ENCODE measurements at regions not wholly inside any gene's neighbourhood (a gene's known extent, or its start where the extent isn't known, plus 50 kb on each side); places are given as distances from the start of the nearest gene placed in this dataset.

DNA sequence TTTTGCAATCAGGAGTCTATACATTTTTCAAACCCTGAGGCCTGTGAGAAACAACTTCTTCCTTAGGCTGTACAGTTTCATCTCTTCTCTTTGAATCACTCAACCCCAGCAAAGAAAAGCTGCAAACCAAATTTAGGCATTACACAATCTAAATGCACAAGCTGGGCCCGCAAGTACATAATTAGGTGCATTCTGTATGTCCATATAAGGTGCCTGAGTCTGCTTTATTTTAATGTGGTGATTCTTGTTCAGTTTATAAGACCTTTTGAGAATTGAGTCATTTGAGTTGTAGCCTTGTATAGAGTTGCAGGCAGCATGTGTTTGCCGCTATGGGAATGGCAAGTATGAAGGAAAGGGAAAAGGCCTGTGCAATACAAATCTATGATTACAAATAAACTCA is 709.6 kb upstream of the MARCKS start:
- DNase-seq (ENCODE audit: low spot score): no peak

DNA sequence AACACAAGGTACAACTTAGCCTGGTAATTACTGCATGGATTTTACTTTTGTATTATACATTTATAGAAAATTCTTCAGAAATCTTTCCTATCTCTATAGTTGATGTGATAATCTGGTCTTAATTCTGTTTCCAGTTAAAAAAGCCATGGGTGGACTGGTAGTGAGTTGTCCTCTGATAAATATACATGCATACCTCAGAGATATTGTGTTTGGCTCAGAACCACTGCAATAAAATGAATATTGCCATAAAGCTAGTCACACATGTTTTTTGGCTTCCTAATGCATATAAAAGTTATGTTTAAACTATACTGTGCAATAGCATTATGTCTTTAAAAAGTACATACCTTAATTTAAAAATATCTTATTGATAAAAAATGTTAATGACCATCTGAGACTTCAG is 708.6 kb upstream of the MARCKS start:
- no peak for DNase-seq (ENCODE audit: low spot score)

- no peak for DNase-seq (ENCODE audit: low spot score)
These were observed 707.6 kb upstream of the MARCKS start for GRCh38 chr6:113149511-113149910.

DNA sequence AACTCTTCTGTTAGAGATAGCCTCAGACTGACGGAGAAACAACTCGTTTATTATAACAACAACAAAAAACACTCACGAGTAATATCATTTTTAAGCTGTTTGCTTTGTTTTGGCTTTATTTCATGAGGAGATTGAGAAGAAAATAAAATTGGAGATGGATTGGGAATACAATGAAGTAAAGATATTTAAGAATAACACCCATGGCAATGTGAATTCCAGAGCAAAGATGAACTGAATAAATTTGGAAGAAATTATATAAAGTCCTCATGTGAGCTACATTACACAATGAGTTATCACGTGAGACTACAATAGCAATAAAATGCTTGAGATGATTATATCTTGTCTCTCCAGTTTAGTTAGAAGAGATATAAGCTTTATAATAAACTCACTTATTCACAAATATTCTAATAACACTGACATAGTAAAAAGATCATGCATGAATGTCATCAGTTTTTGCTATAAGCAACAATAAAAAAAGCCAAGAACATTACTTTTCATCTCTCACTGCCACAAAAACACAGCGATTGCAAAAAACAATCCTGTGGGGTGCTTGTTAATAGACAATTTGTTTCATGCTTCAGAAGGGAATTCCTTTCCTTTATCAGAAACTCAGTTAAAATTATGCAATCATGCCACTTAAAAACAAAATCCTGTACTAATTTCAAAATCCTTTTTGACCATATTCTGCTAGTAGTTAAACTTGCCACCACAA is 696.7 kb upstream of the MARCKS start:
- no peak for DNase-seq (ENCODE audit: low spot score)

DNA sequence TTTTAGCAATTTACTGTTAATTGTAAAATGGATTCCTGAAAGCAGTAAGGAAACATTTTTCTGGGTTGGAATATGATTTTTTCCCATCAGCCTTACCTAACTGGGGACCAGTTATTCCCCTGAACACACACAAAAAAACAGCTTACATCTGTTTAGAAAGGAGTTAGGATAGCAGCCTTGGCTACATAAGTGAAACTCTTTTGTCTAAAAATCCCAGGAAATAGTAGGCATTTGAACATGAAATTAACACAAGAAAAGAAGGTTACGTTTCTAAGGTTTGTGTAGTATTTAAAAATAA is 696.2 kb upstream of the MARCKS start:
- no peak for DNase-seq (ENCODE audit: low spot score)

GRCh38 chr6:113162739-113163138 is 694.4 kb upstream of the MARCKS start:
- no peak for DNase-seq (ENCODE audit: low spot score)

- DNase-seq (ENCODE audit: low spot score): no peak
These were observed 689.1 kb upstream of the MARCKS start for GRCh38 chr6:113168057-113168456.

DNA sequence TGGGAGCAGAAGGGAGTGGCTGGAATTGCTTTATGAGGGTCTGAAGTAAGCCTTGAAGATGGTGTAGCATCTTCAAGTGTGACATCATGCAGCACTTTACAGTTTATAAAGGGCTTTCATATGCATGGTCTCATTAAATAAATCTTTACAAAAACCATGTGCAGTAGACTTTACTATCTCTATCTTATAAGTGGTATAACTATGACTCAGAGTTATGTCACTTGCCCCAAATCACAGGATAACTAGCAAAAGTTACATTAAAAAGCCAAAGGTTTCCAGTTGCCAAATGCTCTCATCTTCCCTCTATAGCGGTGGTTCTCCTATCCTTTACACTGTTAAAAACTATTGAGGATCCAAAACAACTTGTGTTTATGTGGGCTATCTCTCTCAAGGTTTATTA is 687.7 kb upstream of the MARCKS start:
- no peak for DNase-seq (ENCODE audit: low spot score)

GRCh38 chr6:113170454-113170853 is 686.7 kb upstream of the MARCKS start:
- DNase-seq (ENCODE audit: low spot score): no peak

GRCh38 chr6:113171882-113172281 is 685.3 kb upstream of the MARCKS start:
- DNase-seq (ENCODE audit: low spot score): no peak

DNA sequence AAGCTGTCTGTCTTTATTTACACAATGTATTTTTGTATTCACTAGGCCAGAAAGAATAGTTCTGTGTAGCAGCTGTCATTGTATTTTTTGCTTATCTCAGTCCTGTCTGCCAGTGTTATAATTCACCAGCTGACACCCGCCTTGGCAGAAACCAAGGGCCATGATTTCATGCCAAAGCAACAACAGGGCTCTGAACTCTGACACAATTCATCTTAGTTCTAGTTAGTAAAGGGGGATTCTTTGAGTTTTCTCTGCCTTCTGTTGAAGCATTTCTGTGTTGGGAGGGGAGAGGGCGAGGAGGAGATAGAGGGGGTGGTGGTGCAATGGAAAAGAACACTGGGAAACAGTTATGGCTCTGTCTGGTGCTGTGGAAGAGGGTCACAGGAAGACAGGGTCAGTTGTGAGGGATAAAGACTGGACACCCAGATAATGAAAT is 684.6 kb upstream of the MARCKS start:
- no peak for DNase-seq (ENCODE audit: low spot score)

- DNase-seq (ENCODE audit: low spot score): no peak
These were observed 678.8 kb upstream of the MARCKS start for GRCh38 chr6:113178349-113178748.

DNA sequence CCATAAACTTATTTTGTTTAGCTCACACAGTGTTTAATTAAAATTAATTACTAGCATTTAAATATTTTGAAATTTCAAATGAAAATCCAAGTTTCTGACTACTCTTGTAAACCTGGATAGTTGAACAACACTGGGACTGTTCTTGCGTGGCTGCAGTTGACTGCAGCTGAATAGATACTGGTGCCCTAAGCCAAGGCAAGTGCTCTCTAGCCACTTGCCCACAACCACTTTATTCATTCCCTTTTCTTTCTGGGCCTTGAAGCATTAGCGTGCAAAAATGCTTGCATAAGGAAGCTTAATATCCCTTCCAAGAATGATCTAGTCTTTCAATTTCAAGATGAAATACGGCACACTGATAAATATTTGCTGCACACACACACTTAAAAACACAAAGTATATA is 676.0 kb upstream of the MARCKS start:
- DNase-seq (ENCODE audit: low spot score): no peak

GRCh38 chr6:113182370-113183141 is 674.6 kb upstream of the MARCKS start:
- DNase-seq (ENCODE audit: low spot score): no peak

DNA sequence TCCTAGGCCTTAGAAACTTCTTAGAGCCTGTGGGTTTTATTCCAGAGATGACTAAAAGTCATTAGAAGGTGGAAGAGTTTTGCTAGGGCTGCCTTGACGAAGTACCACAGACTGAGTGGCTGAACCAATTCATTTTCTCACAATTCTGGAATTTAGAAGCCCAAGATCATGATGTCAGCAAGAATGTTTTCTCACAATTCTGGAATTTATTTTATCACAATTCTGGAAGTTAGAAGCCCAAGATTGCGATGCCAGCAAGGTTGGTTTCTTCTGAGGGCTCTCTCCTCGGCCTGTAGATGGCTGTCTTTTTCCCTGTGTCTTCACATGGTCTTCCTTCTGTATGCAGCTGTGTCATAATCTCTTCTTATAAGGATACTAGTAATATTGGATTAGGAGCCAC is 672.9 kb upstream of the MARCKS start:
- DNase-seq (ENCODE audit: low spot score): no peak

GRCh38 chr6:113184736-113185135 is 672.4 kb upstream of the MARCKS start:
- no peak for DNase-seq (ENCODE audit: low spot score)

DNA sequence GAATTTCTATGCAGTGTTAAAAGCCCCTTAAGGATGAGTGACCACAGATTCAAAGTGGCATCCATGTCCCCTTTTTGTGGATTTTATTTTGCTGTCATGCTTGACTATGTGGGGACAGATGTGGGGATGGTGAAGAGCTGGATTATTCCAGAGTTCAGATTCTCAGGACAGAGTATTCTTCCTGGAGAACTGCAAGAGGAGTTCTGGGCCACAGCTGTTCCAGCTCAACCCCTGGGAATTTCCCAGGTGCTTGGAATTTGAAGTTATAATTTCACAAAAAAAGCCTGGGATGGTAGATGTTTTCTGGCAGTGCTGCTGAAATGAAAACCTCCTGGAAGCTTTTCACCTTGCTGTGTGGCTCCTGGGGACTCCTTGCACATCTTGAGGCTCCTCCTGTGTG is 671.8 kb upstream of the MARCKS start:
- no peak for DNase-seq (ENCODE audit: low spot score)

DNA sequence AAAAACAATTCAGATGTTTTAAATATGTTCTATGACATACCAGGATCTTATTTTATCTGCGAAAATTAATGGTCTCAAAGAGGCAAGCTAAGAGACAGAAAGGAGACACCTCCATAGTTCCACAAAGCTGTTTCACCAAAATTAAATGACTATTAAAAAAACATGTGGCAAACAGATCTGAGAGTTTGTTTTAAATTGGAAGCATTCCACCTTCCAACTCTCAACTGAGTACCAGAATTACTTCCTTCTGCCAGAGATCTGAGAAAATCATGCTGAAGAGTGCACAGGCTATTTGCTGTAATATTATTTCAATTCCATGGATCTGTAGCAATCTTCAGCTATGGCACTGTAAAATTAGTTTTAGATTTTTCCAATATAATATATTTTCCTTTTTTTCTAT is 669.5 kb upstream of the MARCKS start:
- DNase-seq (ENCODE audit: low spot score): no peak

DNA sequence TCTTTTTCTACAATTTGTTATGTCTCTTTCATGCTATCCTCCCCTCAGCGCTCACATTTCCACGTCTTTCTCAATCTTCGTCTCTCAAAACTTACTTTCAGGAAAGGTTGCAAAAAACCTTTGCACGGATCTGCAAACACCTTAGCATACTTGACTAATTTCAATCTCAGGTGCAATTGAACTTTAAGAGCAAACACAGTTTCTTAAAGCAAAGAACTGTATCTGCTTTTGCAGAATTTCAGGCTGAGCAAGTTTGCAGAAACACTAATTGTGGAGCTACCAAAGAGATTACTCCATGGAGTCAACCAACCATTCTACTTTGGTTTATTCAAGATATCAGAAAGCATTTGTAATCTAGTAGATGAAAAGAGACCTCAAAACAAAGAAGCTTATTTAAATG is 668.2 kb upstream of the MARCKS start:
- no peak for DNase-seq (ENCODE audit: low spot score)

GRCh38 chr6:113190170-113190569 is 667.0 kb upstream of the MARCKS start:
- DNase-seq (ENCODE audit: low spot score): no peak

DNA sequence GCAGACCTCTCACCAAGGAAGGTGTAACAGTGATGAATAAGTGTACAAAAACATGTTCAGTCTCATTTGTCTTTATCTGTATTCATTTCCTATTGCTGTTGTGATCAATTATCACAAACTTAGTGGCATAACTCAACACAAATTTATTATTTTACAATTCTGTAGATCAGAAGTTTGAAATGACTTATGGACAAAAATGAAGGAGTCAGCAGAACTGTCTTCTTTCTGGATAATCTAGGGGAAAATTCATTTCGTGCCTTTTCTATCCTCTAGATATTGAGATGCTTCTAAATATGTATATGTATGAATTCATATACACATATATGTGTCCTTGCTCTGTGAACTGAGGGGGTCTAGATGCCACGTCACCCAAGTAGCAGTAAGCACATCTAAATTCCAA is 663.1 kb upstream of the MARCKS start:
- DNase-seq (ENCODE audit: low spot score): no peak

- no peak for DNase-seq (ENCODE audit: low spot score)
These were observed 654.1 kb upstream of the MARCKS start for GRCh38 chr6:113202852-113203714.

DNA sequence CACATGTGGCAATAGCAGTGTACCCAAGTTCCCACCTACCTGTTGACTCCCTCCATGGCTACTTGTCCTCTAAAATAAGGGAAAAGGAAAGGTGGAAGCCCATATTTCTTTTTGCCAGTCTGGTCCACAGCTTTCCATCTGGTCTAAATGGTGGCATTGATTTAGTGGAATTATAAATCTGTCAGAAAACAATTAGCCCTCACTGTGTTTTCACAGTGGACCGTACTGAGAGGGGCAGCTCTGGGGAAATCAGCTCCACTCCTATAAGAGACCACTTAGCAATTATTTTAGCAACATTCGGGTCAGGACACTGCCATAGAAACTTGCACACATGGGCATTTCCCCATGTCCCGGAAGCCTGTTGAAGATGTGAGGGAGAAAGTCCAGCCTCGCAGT is 653.4 kb upstream of the MARCKS start:
- no peak for DNase-seq (ENCODE audit: low spot score)
